ENCODE measurements at regions not wholly inside any gene's neighbourhood (a gene's known extent, or its start where the extent isn't known, plus 50 kb on each side); places are given as distances from the start of the nearest gene placed in this dataset.

GRCh38 chr4:135325264-135325663 is 1123.7 kb upstream of the PABPC4L start:
- Histone ChIP-seq H3K36me3 (ENCODE audit: low read length) (no peaks in the 10 kb centered on the region), H3K79me2 (ENCODE audit: insufficient read depth, low read length) (no peaks in the 10 kb centered on the region), H3F3A (ENCODE audit: insufficient read depth) (no peaks in the 10 kb centered on the region), H3K9ac (ENCODE audit: low read length) (no peak overlapping the region), H3K4me2 (ENCODE audit: low read depth, low read length, poor library complexity, severe bottlenecking) (no peak overlapping the region), H4K20me1 (ENCODE audit: low read depth, low read length) (no peaks in the 10 kb centered on the region), H3K4me3 (ENCODE audit: insufficient read depth, low read length, poor library complexity, severe bottlenecking) (no peak overlapping the region), H3K27me3 (ENCODE audit: low read length) (no peaks in the 10 kb centered on the region), H3K27ac (ENCODE audit: low read depth, low read length) (no peak overlapping the region), H2AFZ (ENCODE audit: low read depth, low read length, severe bottlenecking) (no peak overlapping the region), H3K9me2 (replicated peaks; ENCODE audit: insufficient read depth, low read length) (no peaks in the 10 kb centered on the region), H3K9me3 (ENCODE audit: insufficient read depth, low read length) (no peaks in the 10 kb centered on the region)
- TF ChIP-seq, protein P1, sequence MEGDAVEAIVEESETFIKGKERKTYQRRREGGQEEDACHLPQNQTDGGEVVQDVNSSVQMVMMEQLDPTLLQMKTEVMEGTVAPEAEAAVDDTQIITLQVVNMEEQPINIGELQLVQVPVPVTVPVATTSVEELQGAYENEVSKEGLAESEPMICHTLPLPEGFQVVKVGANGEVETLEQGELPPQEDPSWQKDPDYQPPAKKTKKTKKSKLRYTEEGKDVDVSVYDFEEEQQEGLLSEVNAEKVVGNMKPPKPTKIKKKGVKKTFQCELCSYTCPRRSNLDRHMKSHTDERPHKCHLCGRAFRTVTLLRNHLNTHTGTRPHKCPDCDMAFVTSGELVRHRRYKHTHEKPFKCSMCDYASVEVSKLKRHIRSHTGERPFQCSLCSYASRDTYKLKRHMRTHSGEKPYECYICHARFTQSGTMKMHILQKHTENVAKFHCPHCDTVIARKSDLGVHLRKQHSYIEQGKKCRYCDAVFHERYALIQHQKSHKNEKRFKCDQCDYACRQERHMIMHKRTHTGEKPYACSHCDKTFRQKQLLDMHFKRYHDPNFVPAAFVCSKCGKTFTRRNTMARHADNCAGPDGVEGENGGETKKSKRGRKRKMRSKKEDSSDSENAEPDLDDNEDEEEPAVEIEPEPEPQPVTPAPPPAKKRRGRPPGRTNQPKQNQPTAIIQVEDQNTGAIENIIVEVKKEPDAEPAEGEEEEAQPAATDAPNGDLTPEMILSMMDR (IDR thresholded peaks at IDR 0.05; ENCODE audit: insufficient read depth, low read length, poor library complexity, severe bottlenecking): no peak
- TF ChIP-seq EZH2phosphoT487 (conservative IDR thresholded peaks at IDR 0.05; ENCODE audit: low read length): no peak

GRCh38 chr4:135319685-135320084 is 1118.1 kb upstream of the PABPC4L start:
- H3K4me2 ChIP-seq (ENCODE audit: low read depth, low read length, poor library complexity, severe bottlenecking): no peak overlapping the region
- H3K4me3 ChIP-seq (ENCODE audit: insufficient read depth, low read length, poor library complexity, severe bottlenecking): no peak overlapping the region
- no peak for TF ChIP-seq EZH2phosphoT487 (conservative IDR thresholded peaks at IDR 0.05; ENCODE audit: low read length)
- TF ChIP-seq, protein P1 (IDR thresholded peaks at IDR 0.05; ENCODE audit: insufficient read depth, low read length, poor library complexity, severe bottlenecking): no peak
- H3K79me2 ChIP-seq (ENCODE audit: insufficient read depth, low read length): no peaks in the 10 kb centered on the region
- no peaks in the 10 kb centered on the region for H3K27me3 ChIP-seq (ENCODE audit: low read length)
- no peak overlapping the region for H3K27ac ChIP-seq (ENCODE audit: low read depth, low read length)
- no peaks in the 10 kb centered on the region for H3F3A ChIP-seq (ENCODE audit: insufficient read depth)
- no peaks in the 10 kb centered on the region for H3K9me3 ChIP-seq (ENCODE audit: insufficient read depth, low read length)
- no peaks in the 10 kb centered on the region for H3K9me2 ChIP-seq (replicated peaks; ENCODE audit: insufficient read depth, low read length)
- H2AFZ ChIP-seq (ENCODE audit: low read depth, low read length, severe bottlenecking): no peak overlapping the region
- no peaks in the 10 kb centered on the region for H4K20me1 ChIP-seq (ENCODE audit: low read depth, low read length)
- no peaks in the 10 kb centered on the region for H3K36me3 ChIP-seq (ENCODE audit: low read length)
- H3K9ac ChIP-seq (ENCODE audit: low read length): no peak overlapping the region

GRCh38 chr4:135316266-135316779 is 1114.7 kb upstream of the PABPC4L start:
- H3K27me3 ChIP-seq (ENCODE audit: low read length): no peaks in the 10 kb centered on the region
- no peaks in the 10 kb centered on the region for H3K9me3 ChIP-seq (ENCODE audit: insufficient read depth, low read length)
- no peak overlapping the region for H3K9ac ChIP-seq (ENCODE audit: low read length)
- no peaks in the 10 kb centered on the region for H3K36me3 ChIP-seq (ENCODE audit: low read length)
- H3K4me3 ChIP-seq (ENCODE audit: insufficient read depth, low read length, poor library complexity, severe bottlenecking): no peak overlapping the region
- no peak overlapping the region for H3K27ac ChIP-seq (ENCODE audit: low read depth, low read length)
- TF ChIP-seq, protein P1 (IDR thresholded peaks at IDR 0.05; ENCODE audit: insufficient read depth, low read length, poor library complexity, severe bottlenecking): no peak
- no peak for TF ChIP-seq EZH2phosphoT487 (conservative IDR thresholded peaks at IDR 0.05; ENCODE audit: low read length)
- no peaks in the 10 kb centered on the region for H3K79me2 ChIP-seq (ENCODE audit: insufficient read depth, low read length)
- H3K9me2 ChIP-seq (replicated peaks; ENCODE audit: insufficient read depth, low read length): no peaks in the 10 kb centered on the region
- H4K20me1 ChIP-seq (ENCODE audit: low read depth, low read length): no peaks in the 10 kb centered on the region
- no peak overlapping the region for H3K4me2 ChIP-seq (ENCODE audit: low read depth, low read length, poor library complexity, severe bottlenecking)
- H3F3A ChIP-seq (ENCODE audit: insufficient read depth): no peaks in the 10 kb centered on the region
- no peak overlapping the region for H2AFZ ChIP-seq (ENCODE audit: low read depth, low read length, severe bottlenecking)

Data from SU-DHL-6 (cell line).